GM13976 (cell line): ENCODE measurements at regions not wholly inside any gene's neighbourhood (a gene's known extent, or its start where the extent isn't known, plus 50 kb on each side); places are given as distances from the start of the nearest gene placed in this dataset.

ENCODE experiments used
- DNase-seq: peaks from one replicate; pipeline ENCODE4 v3.0.0; 2012; ENCODE audit warnings: low spot score
- CTCF ChIP-seq: IDR thresholded peaks from 2 replicates; pipeline ENCODE4 v1.5.1; 2012; ENCODE audit warnings: borderline replicate concordance, mild to moderate bottlenecking; ENCODE audit not compliant: insufficient read depth; ENCODE audit errors: extremely low read depth, missing control alignments, control extremely low read depth
- in situ Hi-C: fragments of 300-500 bp; cut with MboI; formaldehyde crosslinking; loops from one replicate; pipeline ENCODE4 v1.12.0; 2022; ENCODE audit warnings: low sequenced_read_pairs, mixed read lengths, inconsistent platforms; ENCODE audit not compliant: unreplicated experiment

- DNase-seq, result no peak
- TF ChIP-seq CTCF, result no peak
- in situ Hi-C loops, result no loop called here
Observed at GRCh38 chr5:67358186-67358585, 161.6 kb upstream of the CD180 start.

DNA sequence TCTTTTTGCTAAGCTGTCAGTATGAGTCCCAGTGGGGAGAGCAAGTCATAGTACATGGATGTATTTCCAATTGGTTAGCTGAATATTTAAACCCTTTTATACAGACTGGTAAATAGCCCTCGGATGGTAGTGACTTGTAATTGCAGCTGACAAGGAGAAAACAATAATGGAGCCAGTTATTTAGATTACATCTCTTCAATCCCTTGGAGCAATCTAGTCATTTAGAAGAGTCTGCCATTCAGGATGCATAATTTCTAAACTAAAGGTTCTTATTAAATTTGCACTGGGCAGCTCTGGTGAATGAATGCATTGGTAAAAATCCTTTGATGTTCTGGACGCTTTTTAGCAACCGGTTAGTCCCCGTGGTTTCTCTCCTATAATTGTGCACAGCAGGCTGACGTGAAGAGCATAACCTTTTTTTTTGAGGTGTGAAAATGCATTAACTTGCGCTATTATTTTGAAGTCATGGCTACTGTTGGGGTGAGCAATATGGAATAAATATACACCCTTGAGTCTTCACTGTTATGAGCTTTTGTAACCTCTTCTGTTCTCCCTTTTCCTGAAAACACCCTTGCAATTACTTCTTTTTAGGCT is 158.6 kb upstream of the CD180 start:
- no peak for TF ChIP-seq CTCF
- no peak for DNase-seq
- in situ Hi-C loops, result no loop called here

DNA sequence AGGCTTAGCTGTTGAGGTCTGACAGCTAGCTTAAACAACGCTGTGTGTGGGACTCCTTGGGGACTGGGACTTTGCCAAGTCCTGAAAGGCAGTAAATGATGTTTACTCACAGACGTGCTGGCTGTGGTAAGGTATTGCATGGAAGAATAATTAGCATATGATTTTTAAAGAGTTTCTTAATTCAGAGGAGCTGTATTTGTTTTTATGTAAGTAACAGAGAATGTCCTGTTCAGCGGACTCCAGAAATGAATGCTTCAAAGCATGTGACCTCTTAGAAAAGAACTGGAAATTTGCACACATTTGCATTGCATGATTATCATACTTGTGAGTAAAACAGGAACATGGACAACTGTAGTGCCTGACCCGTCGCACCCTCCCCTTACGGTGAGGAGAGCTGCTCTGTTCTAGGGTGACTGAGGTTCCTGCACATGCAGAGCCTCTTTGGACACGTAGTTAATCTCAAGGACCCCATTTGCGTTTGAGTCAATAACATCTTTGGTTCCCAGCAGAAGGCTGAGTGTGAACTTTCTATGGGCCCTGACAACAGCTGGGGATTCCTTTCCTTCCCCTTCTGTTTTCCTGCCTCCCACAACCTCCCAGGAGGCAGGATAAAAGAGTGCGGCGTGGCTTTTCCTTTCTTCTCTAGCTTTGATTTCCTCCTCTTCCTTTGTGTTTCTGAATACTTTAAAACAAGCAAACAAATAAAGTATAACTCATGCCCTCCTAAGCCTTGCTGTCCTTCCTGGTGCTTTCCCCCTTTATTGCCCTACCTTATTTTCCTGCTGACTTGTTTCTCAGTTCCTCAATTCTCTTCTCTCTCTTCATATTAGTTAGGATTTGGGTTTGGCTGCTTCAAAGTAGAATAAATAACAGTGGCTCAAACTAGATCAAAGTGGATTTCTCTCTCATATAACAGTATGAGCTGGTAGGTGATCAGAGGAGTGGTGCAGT is 157.2 kb upstream of the CD180 start:
- no peak for TF ChIP-seq CTCF
- no peak for DNase-seq
- in situ Hi-C loops, result no loop called here

GRCh38 chr5:67350618-67351201 is 154.1 kb upstream of the CD180 start:
- in situ Hi-C loops, result no loop called here
- no peak for TF ChIP-seq CTCF
- no peak for DNase-seq

- TF ChIP-seq CTCF, result no peak
- in situ Hi-C loops, result no loop called here
- DNase-seq, result no peak
Observed at GRCh38 chr5:67350185-67350584, 153.6 kb upstream of the CD180 start.

- no peak for DNase-seq
- TF ChIP-seq CTCF, result no peak
- in situ Hi-C loops, result no loop called here
Observed at GRCh38 chr5:67347821-67348220, 151.2 kb upstream of the CD180 start.
